ENCODE measurements at regions not wholly inside any gene's neighbourhood (a gene's known extent, or its start where the extent isn't known, plus 50 kb on each side); places are given as distances from the start of the nearest gene placed in this dataset.

DNA sequence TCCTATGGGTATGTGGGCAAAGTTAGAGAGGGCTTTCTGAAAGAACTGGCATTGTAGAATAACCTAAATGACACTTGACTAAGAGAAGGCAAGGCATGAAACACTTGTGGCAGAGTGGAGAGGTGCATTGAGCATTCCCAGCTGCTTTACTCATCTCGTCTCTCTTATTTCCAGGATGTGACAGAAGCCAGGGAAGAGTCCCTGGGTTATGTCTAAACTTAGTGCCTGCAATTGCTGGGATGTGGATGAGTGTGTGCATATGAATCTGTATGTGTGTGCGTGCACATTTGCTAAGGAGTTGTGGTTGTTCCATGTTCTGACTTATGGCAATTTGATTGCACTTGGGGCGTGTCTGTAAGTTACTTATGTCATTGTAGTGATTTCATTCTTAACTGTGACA is 1326.5 kb upstream of the B3GALT2 start:
- H3K79me2 ChIP-seq (ENCODE audit: control insufficient read depth, insufficient read depth, low read length) = no peaks in the 10 kb centered on the region
- no peak overlapping the region for H3K27ac ChIP-seq (ENCODE audit: extremely low read depth, low read depth, low read length)
- H2AFZ ChIP-seq (ENCODE audit: low read depth, low read length) = no peak overlapping the region
- intact Hi-C loops (cut with micrococcal nuclease) = no loop called here
- H4K20me1 ChIP-seq (replicated peaks; ENCODE audit: control insufficient read depth, insufficient read depth, low read length) = no peaks in the 10 kb centered on the region
- H3K36me3 ChIP-seq (ENCODE audit: control insufficient read depth, insufficient read depth, low read length) = no peaks in the 10 kb centered on the region
- H3K4me1 ChIP-seq (replicated peaks in 1 of 2; ENCODE audit: control insufficient read depth in 2 of 2, insufficient read depth in 2 of 2, low read length in 2 of 2) = no peaks in the 10 kb centered on the region
- no peaks in the 10 kb centered on the region for H3K27me3 ChIP-seq (ENCODE audit: control insufficient read depth in 2 of 2, insufficient read depth in 2 of 2, low read length in 2 of 2)
- H3K4me3 ChIP-seq = no peak overlapping the region
- ATAC-seq (no peak), FAIRE-seq (no peak), DNase-seq (ENCODE audit: extremely low read depth in 1 of 4, low spot score in 3 of 4) (no peak)
- no TSS peak for BruUV-seq (replicated peaks)
- no peak overlapping the region for H3K9ac ChIP-seq (ENCODE audit: insufficient read depth in 1 of 2, low read depth in 2 of 2, low read length in 2 of 2)
- ChIA-PET POLR2A (no interaction called here), CTCF (ENCODE audit: low intra/inter-chr PET ratio) (no interaction called here)
- H3K9me1 ChIP-seq (ENCODE audit: control insufficient read depth, insufficient read depth, low read length) = no peaks in the 10 kb centered on the region
- no peaks in the 10 kb centered on the region for H3K9me3 ChIP-seq (replicated peaks; ENCODE audit: control insufficient read depth, insufficient read depth, low read depth, low read length)
- in situ Hi-C loops (cut with MboI) = no loop called here
- 3% methylated on average over 3 of the region's 3 CpGs for WGBS (ENCODE audit: insufficient coverage, low coverage, missing lambda C conversion rate)
- no peak overlapping the region for H3K4me2 ChIP-seq (ENCODE audit: insufficient read depth, low read length)
- TF ChIP-seq, protein P1, sequence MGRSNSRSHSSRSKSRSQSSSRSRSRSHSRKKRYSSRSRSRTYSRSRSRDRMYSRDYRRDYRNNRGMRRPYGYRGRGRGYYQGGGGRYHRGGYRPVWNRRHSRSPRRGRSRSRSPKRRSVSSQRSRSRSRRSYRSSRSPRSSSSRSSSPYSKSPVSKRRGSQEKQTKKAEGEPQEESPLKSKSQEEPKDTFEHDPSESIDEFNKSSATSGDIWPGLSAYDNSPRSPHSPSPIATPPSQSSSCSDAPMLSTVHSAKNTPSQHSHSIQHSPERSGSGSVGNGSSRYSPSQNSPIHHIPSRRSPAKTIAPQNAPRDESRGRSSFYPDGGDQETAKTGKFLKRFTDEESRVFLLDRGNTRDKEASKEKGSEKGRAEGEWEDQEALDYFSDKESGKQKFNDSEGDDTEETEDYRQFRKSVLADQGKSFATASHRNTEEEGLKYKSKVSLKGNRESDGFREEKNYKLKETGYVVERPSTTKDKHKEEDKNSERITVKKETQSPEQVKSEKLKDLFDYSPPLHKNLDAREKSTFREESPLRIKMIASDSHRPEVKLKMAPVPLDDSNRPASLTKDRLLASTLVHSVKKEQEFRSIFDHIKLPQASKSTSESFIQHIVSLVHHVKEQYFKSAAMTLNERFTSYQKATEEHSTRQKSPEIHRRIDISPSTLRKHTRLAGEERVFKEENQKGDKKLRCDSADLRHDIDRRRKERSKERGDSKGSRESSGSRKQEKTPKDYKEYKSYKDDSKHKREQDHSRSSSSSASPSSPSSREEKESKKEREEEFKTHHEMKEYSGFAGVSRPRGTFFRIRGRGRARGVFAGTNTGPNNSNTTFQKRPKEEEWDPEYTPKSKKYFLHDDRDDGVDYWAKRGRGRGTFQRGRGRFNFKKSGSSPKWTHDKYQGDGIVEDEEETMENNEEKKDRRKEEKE (IDR thresholded peaks at IDR 0.05; ENCODE audit: borderline replicate concordance in 1 of 2, control insufficient read depth in 1 of 2, low read depth in 2 of 2, low read length in 1 of 2) = no peak
- TF ChIP-seq, protein P2, sequence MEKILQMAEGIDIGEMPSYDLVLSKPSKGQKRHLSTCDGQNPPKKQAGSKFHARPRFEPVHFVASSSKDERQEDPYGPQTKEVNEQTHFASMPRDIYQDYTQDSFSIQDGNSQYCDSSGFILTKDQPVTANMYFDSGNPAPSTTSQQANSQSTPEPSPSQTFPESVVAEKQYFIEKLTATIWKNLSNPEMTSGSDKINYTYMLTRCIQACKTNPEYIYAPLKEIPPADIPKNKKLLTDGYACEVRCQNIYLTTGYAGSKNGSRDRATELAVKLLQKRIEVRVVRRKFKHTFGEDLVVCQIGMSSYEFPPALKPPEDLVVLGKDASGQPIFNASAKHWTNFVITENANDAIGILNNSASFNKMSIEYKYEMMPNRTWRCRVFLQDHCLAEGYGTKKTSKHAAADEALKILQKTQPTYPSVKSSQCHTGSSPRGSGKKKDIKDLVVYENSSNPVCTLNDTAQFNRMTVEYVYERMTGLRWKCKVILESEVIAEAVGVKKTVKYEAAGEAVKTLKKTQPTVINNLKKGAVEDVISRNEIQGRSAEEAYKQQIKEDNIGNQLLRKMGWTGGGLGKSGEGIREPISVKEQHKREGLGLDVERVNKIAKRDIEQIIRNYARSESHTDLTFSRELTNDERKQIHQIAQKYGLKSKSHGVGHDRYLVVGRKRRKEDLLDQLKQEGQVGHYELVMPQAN (IDR thresholded peaks at IDR 0.05; ENCODE audit: borderline replicate concordance) = no peak
- TF ChIP-seq, protein P3, sequence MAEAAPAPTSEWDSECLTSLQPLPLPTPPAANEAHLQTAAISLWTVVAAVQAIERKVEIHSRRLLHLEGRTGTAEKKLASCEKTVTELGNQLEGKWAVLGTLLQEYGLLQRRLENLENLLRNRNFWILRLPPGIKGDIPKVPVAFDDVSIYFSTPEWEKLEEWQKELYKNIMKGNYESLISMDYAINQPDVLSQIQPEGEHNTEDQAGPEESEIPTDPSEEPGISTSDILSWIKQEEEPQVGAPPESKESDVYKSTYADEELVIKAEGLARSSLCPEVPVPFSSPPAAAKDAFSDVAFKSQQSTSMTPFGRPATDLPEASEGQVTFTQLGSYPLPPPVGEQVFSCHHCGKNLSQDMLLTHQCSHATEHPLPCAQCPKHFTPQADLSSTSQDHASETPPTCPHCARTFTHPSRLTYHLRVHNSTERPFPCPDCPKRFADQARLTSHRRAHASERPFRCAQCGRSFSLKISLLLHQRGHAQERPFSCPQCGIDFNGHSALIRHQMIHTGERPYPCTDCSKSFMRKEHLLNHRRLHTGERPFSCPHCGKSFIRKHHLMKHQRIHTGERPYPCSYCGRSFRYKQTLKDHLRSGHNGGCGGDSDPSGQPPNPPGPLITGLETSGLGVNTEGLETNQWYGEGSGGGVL (CRISPR knock-in tag; IDR thresholded peaks at IDR 0.05) = no peak
- TF ChIP-seq PML (IDR thresholded peaks at IDR 0.05; ENCODE audit: low read length) = no peak
- TF ChIP-seq, protein P4, sequence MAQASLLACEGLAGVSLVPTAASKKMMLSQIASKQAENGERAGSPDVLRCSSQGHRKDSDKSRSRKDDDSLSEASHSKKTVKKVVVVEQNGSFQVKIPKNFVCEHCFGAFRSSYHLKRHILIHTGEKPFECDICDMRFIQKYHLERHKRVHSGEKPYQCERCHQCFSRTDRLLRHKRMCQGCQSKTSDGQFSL (CRISPR knock-in tag; IDR thresholded peaks at IDR 0.05) = no peak
- TF ChIP-seq, protein P4 (tag; IDR thresholded peaks at IDR 0.05) = no peak
- TF ChIP-seq, protein P5, sequence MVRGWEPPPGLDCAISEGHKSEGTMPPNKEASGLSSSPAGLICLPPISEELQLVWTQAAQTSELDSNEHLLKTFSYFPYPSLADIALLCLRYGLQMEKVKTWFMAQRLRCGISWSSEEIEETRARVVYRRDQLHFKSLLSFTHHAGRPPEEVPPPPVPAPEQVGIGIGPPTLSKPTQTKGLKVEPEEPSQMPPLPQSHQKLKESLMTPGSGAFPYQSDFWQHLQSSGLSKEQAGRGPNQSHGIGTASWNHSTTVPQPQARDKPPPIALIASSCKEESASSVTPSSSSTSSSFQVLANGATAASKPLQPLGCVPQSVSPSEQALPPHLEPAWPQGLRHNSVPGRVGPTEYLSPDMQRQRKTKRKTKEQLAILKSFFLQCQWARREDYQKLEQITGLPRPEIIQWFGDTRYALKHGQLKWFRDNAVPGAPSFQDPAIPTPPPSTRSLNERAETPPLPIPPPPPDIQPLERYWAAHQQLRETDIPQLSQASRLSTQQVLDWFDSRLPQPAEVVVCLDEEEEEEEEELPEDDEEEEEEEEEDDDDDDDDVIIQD (CRISPR knock-in tag; IDR thresholded peaks at IDR 0.05) = no peak
- TF ChIP-seq RBFOX2 (IDR thresholded peaks at IDR 0.05; ENCODE audit: low read depth, low read length) = no peak
- TF ChIP-seq, protein P6, sequence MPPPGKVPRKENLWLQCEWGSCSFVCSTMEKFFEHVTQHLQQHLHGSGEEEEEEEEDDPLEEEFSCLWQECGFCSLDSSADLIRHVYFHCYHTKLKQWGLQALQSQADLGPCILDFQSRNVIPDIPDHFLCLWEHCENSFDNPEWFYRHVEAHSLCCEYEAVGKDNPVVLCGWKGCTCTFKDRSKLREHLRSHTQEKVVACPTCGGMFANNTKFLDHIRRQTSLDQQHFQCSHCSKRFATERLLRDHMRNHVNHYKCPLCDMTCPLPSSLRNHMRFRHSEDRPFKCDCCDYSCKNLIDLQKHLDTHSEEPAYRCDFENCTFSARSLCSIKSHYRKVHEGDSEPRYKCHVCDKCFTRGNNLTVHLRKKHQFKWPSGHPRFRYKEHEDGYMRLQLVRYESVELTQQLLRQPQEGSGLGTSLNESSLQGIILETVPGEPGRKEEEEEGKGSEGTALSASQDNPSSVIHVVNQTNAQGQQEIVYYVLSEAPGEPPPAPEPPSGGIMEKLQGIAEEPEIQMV (tag; conservative IDR thresholded peaks at IDR 0.05; ENCODE audit: low read depth) = no peak
- TF ChIP-seq ZEB2 (IDR thresholded peaks at IDR 0.05) = no peak

Measured in K562 (cell line).